ENCODE measurements at regions not wholly inside any gene's neighbourhood (a gene's known extent, or its start where the extent isn't known, plus 50 kb on each side); places are given as distances from the start of the nearest gene placed in this dataset.

DNA sequence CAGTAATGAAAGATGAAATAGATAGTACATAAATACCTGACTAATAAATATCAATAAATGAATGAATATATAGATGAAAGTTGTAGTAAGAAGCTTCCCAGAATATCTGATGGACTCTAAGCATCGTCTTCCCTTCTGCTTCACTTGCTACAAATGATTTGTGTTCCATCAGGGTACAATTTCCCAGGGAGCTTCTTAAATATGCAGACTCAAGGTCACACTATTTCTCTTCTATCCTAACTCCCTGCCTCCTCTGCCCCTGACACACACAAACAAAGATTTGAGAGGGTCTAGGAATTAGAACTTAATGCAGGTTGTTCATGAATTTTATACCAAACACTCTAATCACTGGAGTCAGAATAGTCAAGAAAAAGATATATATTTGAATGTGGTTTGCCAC, 415.9 kb upstream of the TMPRSS15 start:
- H3K9me1 ChIP-seq (replicated peaks; ENCODE audit: control insufficient read depth, extremely low read depth, insufficient read depth, low read length) = no peaks in the 10 kb centered on the region
- H3K4me2 ChIP-seq (ENCODE audit: insufficient read depth, low read length) = no peak overlapping the region
- FAIRE-seq (no peak), DNase-seq (ENCODE audit: low read depth, low spot score) (no peak)
- no peak overlapping the region for H3K27ac ChIP-seq (ENCODE audit: insufficient read depth, low read depth, low read length)
- no peaks in the 10 kb centered on the region for H3K9me3 ChIP-seq (replicated peaks; ENCODE audit: control insufficient read depth, insufficient read depth, low read length)
- TF ChIP-seq FOS (IDR thresholded peaks at IDR 0.05; ENCODE audit: borderline replicate concordance, insufficient read depth, low read length) (no peak), POLR2A (IDR thresholded peaks at IDR 0.05; ENCODE audit: low read depth, low read length) (no peak), POLR2AphosphoS5 (IDR thresholded peaks at IDR 0.05; ENCODE audit: insufficient read depth, low read depth, low read length) (no peak), MYC (IDR thresholded peaks at IDR 0.05; ENCODE audit: low read depth, low read length) (no peak), GATA2 (IDR thresholded peaks at IDR 0.05; ENCODE audit: insufficient read depth, insufficient read length, low read depth, low read length) (no peak), JUN (IDR thresholded peaks at IDR 0.05; ENCODE audit: borderline replicate concordance, insufficient read depth, insufficient read length, low read depth) (no peak), EZH2 (IDR thresholded peaks at IDR 0.05; ENCODE audit: borderline replicate concordance, low read depth, low read length, severe bottlenecking) (no peak)
- TF ChIP-seq, protein P1, sequence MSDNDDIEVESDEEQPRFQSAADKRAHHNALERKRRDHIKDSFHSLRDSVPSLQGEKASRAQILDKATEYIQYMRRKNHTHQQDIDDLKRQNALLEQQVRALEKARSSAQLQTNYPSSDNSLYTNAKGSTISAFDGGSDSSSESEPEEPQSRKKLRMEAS (IDR thresholded peaks at IDR 0.05; ENCODE audit: insufficient read depth, insufficient read length) = no peak
- TF ChIP-seq, protein P2, sequence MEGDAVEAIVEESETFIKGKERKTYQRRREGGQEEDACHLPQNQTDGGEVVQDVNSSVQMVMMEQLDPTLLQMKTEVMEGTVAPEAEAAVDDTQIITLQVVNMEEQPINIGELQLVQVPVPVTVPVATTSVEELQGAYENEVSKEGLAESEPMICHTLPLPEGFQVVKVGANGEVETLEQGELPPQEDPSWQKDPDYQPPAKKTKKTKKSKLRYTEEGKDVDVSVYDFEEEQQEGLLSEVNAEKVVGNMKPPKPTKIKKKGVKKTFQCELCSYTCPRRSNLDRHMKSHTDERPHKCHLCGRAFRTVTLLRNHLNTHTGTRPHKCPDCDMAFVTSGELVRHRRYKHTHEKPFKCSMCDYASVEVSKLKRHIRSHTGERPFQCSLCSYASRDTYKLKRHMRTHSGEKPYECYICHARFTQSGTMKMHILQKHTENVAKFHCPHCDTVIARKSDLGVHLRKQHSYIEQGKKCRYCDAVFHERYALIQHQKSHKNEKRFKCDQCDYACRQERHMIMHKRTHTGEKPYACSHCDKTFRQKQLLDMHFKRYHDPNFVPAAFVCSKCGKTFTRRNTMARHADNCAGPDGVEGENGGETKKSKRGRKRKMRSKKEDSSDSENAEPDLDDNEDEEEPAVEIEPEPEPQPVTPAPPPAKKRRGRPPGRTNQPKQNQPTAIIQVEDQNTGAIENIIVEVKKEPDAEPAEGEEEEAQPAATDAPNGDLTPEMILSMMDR (IDR thresholded peaks at IDR 0.05; ENCODE audit: extremely low read depth in 1 of 2, insufficient read depth in 1 of 2, low read depth in 1 of 2, low read length in 2 of 2) = no peak
- no peak overlapping the region for H3K4me3 ChIP-seq (replicated peaks in 1 of 3; ENCODE audit: insufficient read depth in 1 of 3, low read depth in 1 of 3, low read length in 3 of 3)
- dilution Hi-C loops (cut with MboI; ENCODE audit: extremely low pct_ligation_motif_present, low sequenced_read_pairs) (no loop called here), intact Hi-C loops (cut with micrococcal nuclease) (no loop called here)
- H3K79me2 ChIP-seq (ENCODE audit: control insufficient read depth, insufficient read depth, low read length) = no peaks in the 10 kb centered on the region
- H2AFZ ChIP-seq (ENCODE audit: low read depth, low read length) = no peak overlapping the region
- H3K9ac ChIP-seq (replicated peaks; ENCODE audit: extremely low read depth, insufficient read depth, low read length) = no peak overlapping the region
- ChIA-PET POLR2A (no interaction called here), CTCF (no interaction called here)
- no peaks in the 10 kb centered on the region for H4K20me1 ChIP-seq (replicated peaks; ENCODE audit: control insufficient read depth, extremely low read depth, insufficient read depth, low read length)
- H3K27me3 ChIP-seq (ENCODE audit: control insufficient read depth in 2 of 2, insufficient read depth in 2 of 2, low read length in 2 of 2) = no peaks in the 10 kb centered on the region
- no peaks in the 10 kb centered on the region for H3K4me1 ChIP-seq (ENCODE audit: control insufficient read depth, extremely low read depth, insufficient read depth, low read length)
- BruUV-seq (replicated peaks) = no TSS peak
- no peaks in the 10 kb centered on the region for H3K36me3 ChIP-seq (ENCODE audit: control insufficient read depth in 2 of 2, extremely low read depth in 1 of 2, insufficient read depth in 2 of 2, low read length in 2 of 2)

Measured in endothelial cell of umbilical vein (primary cell).